HEK293 (cell line): ENCODE measurements at regions not wholly inside any gene's neighbourhood (a gene's known extent, or its start where the extent isn't known, plus 50 kb on each side); places are given as distances from the start of the nearest gene placed in this dataset.

ENCODE experiments used
- BCL11B ChIP-seq: fragments of 450-650 bp; formaldehyde crosslinking; IDR thresholded peaks from 2 replicates; pipeline ENCODE4 v1.5.1; 2016; ENCODE audit warnings: low read depth, missing biosample characterization, missing genetic modification characterization
- FEZF1 ChIP-seq: fragments of 450-650 bp; formaldehyde crosslinking; IDR thresholded peaks from 2 replicates; pipeline ENCODE4 v1.5.1; 2016; ENCODE audit warnings: missing biosample characterization, missing genetic modification characterization
- GLIS2 ChIP-seq: fragments of 450-650 bp; formaldehyde crosslinking; IDR thresholded peaks from 2 replicates; pipeline ENCODE4 v1.5.1; 2016; ENCODE audit warnings: missing biosample characterization, missing genetic modification characterization
- ZBTB20 ChIP-seq: fragments of 450-650 bp; formaldehyde crosslinking; IDR thresholded peaks from 2 replicates; pipeline ENCODE4 v1.5.1; 2016; ENCODE audit warnings: missing biosample characterization, missing genetic modification characterization
- ZFP37 ChIP-seq: fragments of 450-650 bp; formaldehyde crosslinking; IDR thresholded peaks from 2 replicates; pipeline ENCODE4 v1.5.1; 2016; ENCODE audit warnings: missing biosample characterization, missing genetic modification characterization
- ZFP69B ChIP-seq: fragments of 450-650 bp; formaldehyde crosslinking; IDR thresholded peaks from 2 replicates; pipeline ENCODE4 v1.5.1; 2016; ENCODE audit warnings: missing biosample characterization, missing genetic modification characterization
- ZNF112 ChIP-seq: fragments of 450-650 bp; formaldehyde crosslinking; IDR thresholded peaks from 2 replicates; pipeline ENCODE4 v1.5.0; 2017; ENCODE audit warnings: missing biosample characterization, missing genetic modification characterization
- ZNF138 ChIP-seq: fragments of 450-650 bp; formaldehyde crosslinking; IDR thresholded peaks from 2 replicates; pipeline ENCODE4 v1.5.1; 2016; ENCODE audit warnings: missing biosample characterization, missing genetic modification characterization, borderline replicate concordance
- ZNF2 ChIP-seq: fragments of 450-650 bp; formaldehyde crosslinking; IDR thresholded peaks from 2 replicates; pipeline ENCODE4 v1.5.1; 2016; ENCODE audit warnings: missing biosample characterization, missing genetic modification characterization
- ZNF248 ChIP-seq: fragments of 450-650 bp; formaldehyde crosslinking; IDR thresholded peaks from 2 replicates; pipeline ENCODE4 v1.5.1; 2017; ENCODE audit warnings: missing biosample characterization, missing genetic modification characterization
- ZNF404 ChIP-seq: fragments of 450-650 bp; formaldehyde crosslinking; IDR thresholded peaks from 2 replicates; pipeline ENCODE4 v1.5.1; 2017; ENCODE audit warnings: missing biosample characterization, missing genetic modification characterization
- ZNF416 ChIP-seq: fragments of 450-650 bp; formaldehyde crosslinking; IDR thresholded peaks from 2 replicates; pipeline ENCODE4 v1.5.1; 2016; ENCODE audit warnings: missing biosample characterization, missing genetic modification characterization
- ZNF473 ChIP-seq: fragments of 450-650 bp; formaldehyde crosslinking; IDR thresholded peaks from 2 replicates; pipeline ENCODE4 v1.5.1; 2017; ENCODE audit warnings: missing biosample characterization, missing genetic modification characterization
- ZNF530 ChIP-seq: fragments of 450-650 bp; formaldehyde crosslinking; IDR thresholded peaks from 2 replicates; pipeline ENCODE4 v1.5.1; 2016; ENCODE audit warnings: low read depth, missing biosample characterization, missing genetic modification characterization
- ZNF544 ChIP-seq: fragments of 450-650 bp; formaldehyde crosslinking; IDR thresholded peaks from 2 replicates; pipeline ENCODE4 v1.5.0; 2017; ENCODE audit warnings: missing biosample characterization, missing genetic modification characterization
- ZNF600 ChIP-seq: fragments of 450-650 bp; formaldehyde crosslinking; IDR thresholded peaks from 2 replicates; pipeline ENCODE4 v1.5.1; 2016; ENCODE audit warnings: missing biosample characterization, missing genetic modification characterization
- ZNF626 ChIP-seq: fragments of 450-650 bp; sonication (Bioruptor Pico); formaldehyde crosslinking; IDR thresholded peaks from 2 replicates; pipeline ENCODE4 v1.5.1; 2018; ENCODE audit warnings: missing biosample characterization, missing genetic modification characterization, inconsistent platforms
- ZNF654 ChIP-seq: fragments of 450-650 bp; formaldehyde crosslinking; IDR thresholded peaks from 2 replicates; pipeline ENCODE4 v1.5.1; 2016; ENCODE audit warnings: low read depth, missing biosample characterization, missing genetic modification characterization
- ZNF707 ChIP-seq: fragments of 450-650 bp; formaldehyde crosslinking; IDR thresholded peaks from 2 replicates; pipeline ENCODE4 v1.5.1; 2016; ENCODE audit warnings: missing biosample characterization, missing genetic modification characterization
- ZNF785 ChIP-seq: fragments of 450-650 bp; formaldehyde crosslinking; IDR thresholded peaks from 2 replicates; pipeline ENCODE4 v1.5.1; 2016; ENCODE audit warnings: missing biosample characterization, missing genetic modification characterization
- ZNF791 ChIP-seq: fragments of 450-650 bp; formaldehyde crosslinking; IDR thresholded peaks from 2 replicates; pipeline ENCODE4 v1.5.1; 2016; ENCODE audit warnings: missing biosample characterization, missing genetic modification characterization
- ZSCAN30 ChIP-seq: fragments of 450-650 bp; IDR thresholded peaks from 2 replicates; pipeline ENCODE4 v1.5.1; 2018; ENCODE audit warnings: missing biosample characterization, mild to moderate bottlenecking, missing genetic modification characterization, moderate library complexity
- TF ChIP-seq, protein P1 (sequence below): fragments of 450-650 bp; formaldehyde crosslinking; IDR thresholded peaks from 2 replicates; pipeline ENCODE4 v1.5.1; 2016; ENCODE audit warnings: missing biosample characterization, missing genetic modification characterization
- TF ChIP-seq, protein P2 (sequence below): fragments of 450-650 bp; formaldehyde crosslinking; IDR thresholded peaks from 2 replicates; pipeline ENCODE4 v1.5.1; 2016; ENCODE audit warnings: missing biosample characterization, missing genetic modification characterization
- TF ChIP-seq, protein P3 (sequence below): fragments of 450-650 bp; formaldehyde crosslinking; IDR thresholded peaks from 2 replicates; pipeline ENCODE4 v1.5.1; 2016; ENCODE audit warnings: missing biosample characterization, missing genetic modification characterization, borderline replicate concordance
- TF ChIP-seq, protein P4 (sequence below): IDR thresholded peaks from 2 replicates; pipeline ENCODE4 v1.6.1; 2011; ENCODE audit warnings: mild to moderate bottlenecking, low read depth, low read length, borderline replicate concordance
- TF ChIP-seq, protein P5 (sequence below): fragments of 450-650 bp; formaldehyde crosslinking; IDR thresholded peaks from 2 replicates; pipeline ENCODE4 v1.5.1; 2016; ENCODE audit warnings: missing biosample characterization, missing genetic modification characterization
- TF ChIP-seq, protein P6 (sequence below): fragments of 450-650 bp; formaldehyde crosslinking; IDR thresholded peaks from 2 replicates; pipeline ENCODE4 v1.5.1; 2016; ENCODE audit warnings: missing biosample characterization, missing genetic modification characterization

DNA sequence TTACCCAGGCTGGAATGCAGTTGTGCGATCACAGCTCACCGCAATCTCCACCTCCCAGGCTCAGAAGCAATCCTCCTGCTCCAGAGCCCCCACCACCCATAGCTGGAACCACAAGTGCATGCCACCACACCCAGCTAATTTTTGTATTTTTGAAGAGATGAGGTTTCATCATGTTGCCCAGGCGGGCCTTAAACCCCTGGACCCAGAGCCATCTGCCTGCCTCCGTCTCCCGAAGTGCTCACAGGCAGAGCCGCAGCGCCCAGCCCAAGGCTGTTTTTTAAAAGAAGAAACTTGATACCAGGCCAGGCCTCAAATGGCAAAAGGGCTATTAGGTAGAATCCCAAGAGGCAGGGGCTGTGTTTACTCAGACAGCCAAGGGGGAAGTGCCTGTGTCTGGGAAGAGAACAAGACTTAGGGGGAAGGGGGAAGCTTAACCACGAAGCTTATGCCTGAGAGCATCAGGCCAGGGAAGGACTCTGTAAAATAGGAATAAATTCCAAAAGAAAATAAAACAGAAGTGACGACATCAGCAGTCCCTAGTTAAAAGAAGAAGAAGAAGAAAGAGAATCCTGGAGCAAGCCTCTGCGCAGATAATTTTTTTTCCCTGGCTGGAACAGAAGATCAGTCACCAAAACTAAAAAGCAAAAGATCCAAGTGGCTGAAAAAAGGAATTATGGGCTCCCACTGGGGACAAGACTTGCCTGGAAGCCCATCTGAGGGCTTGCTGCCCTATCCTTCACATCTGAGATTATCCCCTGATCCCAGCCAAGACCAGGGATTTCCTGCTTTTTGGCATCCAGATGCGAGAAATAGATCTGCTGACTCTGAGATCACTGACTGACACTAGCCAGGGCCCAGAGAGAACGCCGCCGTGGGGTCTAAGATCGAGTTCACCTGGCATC is 170.5 kb downstream of the NDUFA12 start (continued):
- TF ChIP-seq BCL11B (tag by site-specific recombination) (no peak), ZSCAN30 (tag by site-specific recombination) (0 out of 2 replicates have a peak, but pooled peaks have one; percentile 58), ZNF473 (tag by site-specific recombination) (no peak), ZNF138 (tag by site-specific recombination) (no peak), ZNF626 (tag by site-specific recombination) (no peak), ZNF600 (tag by site-specific recombination) (peak; percentile 74), ZFP69B (0 out of 2 replicates have a peak, but pooled peaks have one; percentile 61), ZFP37 (tag by site-specific recombination) (no peak), GLIS2 (tag by site-specific recombination) (no peak), ZNF248 (no peak), ZNF544 (no peak), FEZF1 (peak; percentile 97), ZNF530 (tag by site-specific recombination) (no peak), ZNF707 (no peak), ZNF791 (tag by site-specific recombination) (no peak), ZNF785 (tag by site-specific recombination) (no peak), ZNF416 (tag by site-specific recombination) (no peak), ZNF112 (tag by site-specific recombination) (no peak), ZBTB20 (tag by site-specific recombination) (0 out of 2 replicates have a peak, but pooled peaks have one; percentile 57), ZNF2 (tag by site-specific recombination) (peak; percentile 53), ZNF654 (no peak), ZNF404 (tag by site-specific recombination) (no peak)
- TF ChIP-seq, protein P1, sequence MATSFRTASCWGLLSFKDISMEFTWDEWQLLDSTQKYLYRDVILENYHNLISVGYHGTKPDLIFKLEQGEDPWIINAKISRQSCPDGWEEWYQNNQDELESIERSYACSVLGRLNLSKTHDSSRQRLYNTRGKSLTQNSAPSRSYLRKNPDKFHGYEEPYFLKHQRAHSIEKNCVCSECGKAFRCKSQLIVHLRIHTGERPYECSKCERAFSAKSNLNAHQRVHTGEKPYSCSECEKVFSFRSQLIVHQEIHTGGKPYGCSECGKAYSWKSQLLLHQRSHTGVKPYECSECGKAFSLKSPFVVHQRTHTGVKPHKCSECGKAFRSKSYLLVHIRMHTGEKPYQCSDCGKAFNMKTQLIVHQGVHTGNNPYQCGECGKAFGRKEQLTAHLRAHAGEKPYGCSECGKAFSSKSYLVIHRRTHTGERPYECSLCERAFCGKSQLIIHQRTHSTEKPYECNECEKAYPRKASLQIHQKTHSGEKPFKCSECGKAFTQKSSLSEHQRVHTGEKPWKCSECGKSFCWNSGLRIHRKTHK (tag by site-specific recombination): no peak
- TF ChIP-seq, protein P2, sequence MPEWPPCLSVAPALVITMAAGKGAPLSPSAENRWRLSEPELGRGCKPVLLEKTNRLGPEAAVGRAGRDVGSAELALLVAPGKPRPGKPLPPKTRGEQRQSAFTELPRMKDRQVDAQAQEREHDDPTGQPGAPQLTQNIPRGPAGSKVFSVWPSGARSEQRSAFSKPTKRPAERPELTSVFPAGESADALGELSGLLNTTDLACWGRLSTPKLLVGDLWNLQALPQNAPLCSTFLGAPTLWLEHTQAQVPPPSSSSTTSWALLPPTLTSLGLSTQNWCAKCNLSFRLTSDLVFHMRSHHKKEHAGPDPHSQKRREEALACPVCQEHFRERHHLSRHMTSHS (tag by site-specific recombination): no peak
- TF ChIP-seq, protein P3, sequence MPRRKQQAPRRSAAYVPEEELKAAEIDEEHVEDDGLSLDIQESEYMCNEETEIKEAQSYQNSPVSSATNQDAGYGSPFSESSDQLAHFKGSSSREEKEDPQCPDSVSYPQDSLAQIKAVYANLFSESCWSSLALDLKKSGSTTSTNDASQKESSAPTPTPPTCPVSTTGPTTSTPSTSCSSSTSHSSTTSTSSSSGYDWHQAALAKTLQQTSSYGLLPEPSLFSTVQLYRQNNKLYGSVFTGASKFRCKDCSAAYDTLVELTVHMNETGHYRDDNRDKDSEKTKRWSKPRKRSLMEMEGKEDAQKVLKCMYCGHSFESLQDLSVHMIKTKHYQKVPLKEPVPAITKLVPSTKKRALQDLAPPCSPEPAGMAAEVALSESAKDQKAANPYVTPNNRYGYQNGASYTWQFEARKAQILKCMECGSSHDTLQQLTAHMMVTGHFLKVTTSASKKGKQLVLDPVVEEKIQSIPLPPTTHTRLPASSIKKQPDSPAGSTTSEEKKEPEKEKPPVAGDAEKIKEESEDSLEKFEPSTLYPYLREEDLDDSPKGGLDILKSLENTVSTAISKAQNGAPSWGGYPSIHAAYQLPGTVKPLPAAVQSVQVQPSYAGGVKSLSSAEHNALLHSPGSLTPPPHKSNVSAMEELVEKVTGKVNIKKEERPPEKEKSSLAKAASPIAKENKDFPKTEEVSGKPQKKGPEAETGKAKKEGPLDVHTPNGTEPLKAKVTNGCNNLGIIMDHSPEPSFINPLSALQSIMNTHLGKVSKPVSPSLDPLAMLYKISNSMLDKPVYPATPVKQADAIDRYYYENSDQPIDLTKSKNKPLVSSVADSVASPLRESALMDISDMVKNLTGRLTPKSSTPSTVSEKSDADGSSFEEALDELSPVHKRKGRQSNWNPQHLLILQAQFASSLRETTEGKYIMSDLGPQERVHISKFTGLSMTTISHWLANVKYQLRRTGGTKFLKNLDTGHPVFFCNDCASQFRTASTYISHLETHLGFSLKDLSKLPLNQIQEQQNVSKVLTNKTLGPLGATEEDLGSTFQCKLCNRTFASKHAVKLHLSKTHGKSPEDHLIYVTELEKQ (tag by site-specific recombination): no peak; the same call in 1 of the 2 replicates
- TF ChIP-seq, protein P4, sequence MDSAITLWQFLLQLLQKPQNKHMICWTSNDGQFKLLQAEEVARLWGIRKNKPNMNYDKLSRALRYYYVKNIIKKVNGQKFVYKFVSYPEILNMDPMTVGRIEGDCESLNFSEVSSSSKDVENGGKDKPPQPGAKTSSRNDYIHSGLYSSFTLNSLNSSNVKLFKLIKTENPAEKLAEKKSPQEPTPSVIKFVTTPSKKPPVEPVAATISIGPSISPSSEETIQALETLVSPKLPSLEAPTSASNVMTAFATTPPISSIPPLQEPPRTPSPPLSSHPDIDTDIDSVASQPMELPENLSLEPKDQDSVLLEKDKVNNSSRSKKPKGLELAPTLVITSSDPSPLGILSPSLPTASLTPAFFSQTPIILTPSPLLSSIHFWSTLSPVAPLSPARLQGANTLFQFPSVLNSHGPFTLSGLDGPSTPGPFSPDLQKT: no peak
- TF ChIP-seq, protein P5, sequence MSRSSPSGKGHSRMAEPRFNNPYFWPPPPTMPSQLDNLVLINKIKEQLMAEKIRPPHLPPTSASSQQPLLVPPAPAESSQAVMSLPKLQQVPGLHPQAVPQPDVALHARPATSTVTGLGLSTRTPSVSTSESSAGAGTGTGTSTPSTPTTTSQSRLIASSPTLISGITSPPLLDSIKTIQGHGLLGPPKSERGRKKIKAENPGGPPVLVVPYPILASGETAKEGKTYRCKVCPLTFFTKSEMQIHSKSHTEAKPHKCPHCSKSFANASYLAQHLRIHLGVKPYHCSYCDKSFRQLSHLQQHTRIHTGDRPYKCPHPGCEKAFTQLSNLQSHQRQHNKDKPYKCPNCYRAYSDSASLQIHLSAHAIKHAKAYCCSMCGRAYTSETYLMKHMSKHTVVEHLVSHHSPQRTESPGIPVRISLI: 0 out of 2 replicates have a peak, but pooled peaks have one; percentile 45
- TF ChIP-seq, protein P6, sequence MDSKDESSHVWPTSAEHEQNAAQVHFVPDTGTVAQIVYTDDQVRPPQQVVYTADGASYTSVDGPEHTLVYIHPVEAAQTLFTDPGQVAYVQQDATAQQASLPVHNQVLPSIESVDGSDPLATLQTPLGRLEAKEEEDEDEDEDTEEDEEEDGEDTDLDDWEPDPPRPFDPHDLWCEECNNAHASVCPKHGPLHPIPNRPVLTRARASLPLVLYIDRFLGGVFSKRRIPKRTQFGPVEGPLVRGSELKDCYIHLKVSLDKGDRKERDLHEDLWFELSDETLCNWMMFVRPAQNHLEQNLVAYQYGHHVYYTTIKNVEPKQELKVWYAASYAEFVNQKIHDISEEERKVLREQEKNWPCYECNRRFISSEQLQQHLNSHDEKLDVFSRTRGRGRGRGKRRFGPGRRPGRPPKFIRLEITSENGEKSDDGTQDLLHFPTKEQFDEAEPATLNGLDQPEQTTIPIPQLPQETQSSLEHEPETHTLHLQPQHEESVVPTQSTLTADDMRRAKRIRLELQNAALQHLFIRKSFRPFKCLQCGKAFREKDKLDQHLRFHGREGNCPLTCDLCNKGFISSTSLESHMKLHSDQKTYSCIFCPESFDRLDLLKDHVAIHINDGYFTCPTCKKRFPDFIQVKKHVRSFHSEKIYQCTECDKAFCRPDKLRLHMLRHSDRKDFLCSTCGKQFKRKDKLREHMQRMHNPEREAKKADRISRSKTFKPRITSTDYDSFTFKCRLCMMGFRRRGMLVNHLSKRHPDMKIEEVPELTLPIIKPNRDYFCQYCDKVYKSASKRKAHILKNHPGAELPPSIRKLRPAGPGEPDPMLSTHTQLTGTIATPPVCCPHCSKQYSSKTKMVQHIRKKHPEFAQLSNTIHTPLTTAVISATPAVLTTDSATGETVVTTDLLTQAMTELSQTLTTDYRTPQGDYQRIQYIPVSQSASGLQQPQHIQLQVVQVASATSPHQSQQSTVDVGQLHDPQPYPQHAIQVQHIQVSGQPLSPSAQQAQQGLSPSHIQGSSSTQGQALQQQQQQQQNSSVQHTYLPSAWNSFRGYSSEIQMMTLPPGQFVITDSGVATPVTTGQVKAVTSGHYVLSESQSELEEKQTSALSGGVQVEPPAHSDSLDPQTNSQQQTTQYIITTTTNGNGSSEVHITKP (tag by site-specific recombination): peak; percentile 78
